Upper lobe of right lung (tissue), 1 donor: ENCODE measurements at regions not wholly inside any gene's neighbourhood (a gene's known extent, or its start where the extent isn't known, plus 50 kb on each side); places are given as distances from the start of the nearest gene placed in this dataset.
"Not testable (repeated sequence)": the region's sequence is repeated elsewhere in the genome, so short reads cannot be mapped to it uniquely, and the experiment has no call there.

Source experiments
- ATAC-seq: fragments of 200-7000 bp; cut with Tn5 transposase; one replicate; pipeline ENCODE4 v1.9.1; 2020; ENCODE audit warnings: mild to moderate bottlenecking, moderate library complexity
- DNase-seq: peaks from one replicate; pipeline ENCODE4 v3.0.0-alpha.2; 2020
- H3K27ac ChIP-seq: fragments of 200-600 bp; one replicate; pipeline ENCODE4 v1.8.0; 2022
- H3K27me3 ChIP-seq: fragments of 200-600 bp; one replicate; pipeline ENCODE4 v1.8.0; 2022; ENCODE audit warnings: mild to moderate bottlenecking
- H3K36me3 ChIP-seq: fragments of 200-600 bp; one replicate; pipeline ENCODE4 v1.8.0; 2022
- H3K4me1 ChIP-seq: fragments of 200-600 bp; one replicate; pipeline ENCODE4 v1.8.0; 2022
- H3K4me3 ChIP-seq: fragments of 200-600 bp; one replicate; pipeline ENCODE4 v1.8.0; 2022; ENCODE audit warnings: mild to moderate bottlenecking
- H3K9me3 ChIP-seq: fragments of 200-600 bp; one replicate; pipeline ENCODE4 v1.8.0; 2022
- CTCF ChIP-seq: fragments of 200-600 bp; IDR thresholded peaks from one replicate; pipeline ENCODE4 v1.8.0; 2022; ENCODE audit warnings: antibody characterized with exemption
- intact Hi-C: fragments of 100-400 bp; cut with DNase I; formaldehyde crosslinking; loops from one replicate; pipeline ENCODE4 v1.11.0; 2022
- donor health status: DM: no; HTN: yes; CAD: no; lungs with severe emphysema.

- peak overlapping the region; percentile 43 for H3K4me3 ChIP-seq
- H3K4me1 ChIP-seq, H3K27me3 ChIP-seq, H3K27ac ChIP-seq, intact Hi-C loops, H3K9me3 ChIP-seq, H3K36me3 ChIP-seq: not testable (repeated sequence)
- DNase-seq: peak; percentile 71
- ATAC-seq: peak; percentile 96
- peak; percentile 5 for TF ChIP-seq CTCF
Measured at GRCh38 chr1:149708192-149708853, 74.2 kb upstream of the FCGR1A start.

- H3K4me1 ChIP-seq, DNase-seq, H3K27me3 ChIP-seq, H3K9me3 ChIP-seq, H3K36me3 ChIP-seq, H3K4me3 ChIP-seq, intact Hi-C loops, H3K27ac ChIP-seq: not testable (repeated sequence)
- ATAC-seq: peak; percentile 85
Measured at GRCh38 chr1:149711651-149712050, 70.8 kb upstream of the FCGR1A start.

GRCh38 chr1:149712154-149712927 lies 70.2 kb upstream of the FCGR1A start:
- H3K27me3 ChIP-seq, DNase-seq, H3K4me1 ChIP-seq, H3K27ac ChIP-seq, H3K4me3 ChIP-seq, intact Hi-C loops, H3K36me3 ChIP-seq, H3K9me3 ChIP-seq: not testable (repeated sequence)
- peak; percentile 41 for ATAC-seq

- H3K36me3 ChIP-seq, H3K9me3 ChIP-seq, DNase-seq, H3K4me3 ChIP-seq, H3K27ac ChIP-seq, intact Hi-C loops, H3K4me1 ChIP-seq, H3K27me3 ChIP-seq: not testable (repeated sequence)
- peak; percentile 49 for ATAC-seq
Measured at GRCh38 chr1:149713513-149713912, 69.0 kb upstream of the FCGR1A start.

- intact Hi-C loops, H3K27ac ChIP-seq, H3K36me3 ChIP-seq, H3K9me3 ChIP-seq, DNase-seq, H3K4me1 ChIP-seq, H3K4me3 ChIP-seq, H3K27me3 ChIP-seq: not testable (repeated sequence)
- peak; percentile 41 for ATAC-seq
Measured at GRCh38 chr1:149713952-149714351, 68.5 kb upstream of the FCGR1A start.

GRCh38 chr1:149724618-149725302 lies 57.7 kb upstream of the FCGR1A start:
- intact Hi-C loops, H3K4me1 ChIP-seq, H3K27ac ChIP-seq, H3K4me3 ChIP-seq, H3K9me3 ChIP-seq, H3K27me3 ChIP-seq, H3K36me3 ChIP-seq, DNase-seq, ATAC-seq: not testable (repeated sequence)

- ATAC-seq, H3K9me3 ChIP-seq, H3K27ac ChIP-seq, H3K27me3 ChIP-seq, DNase-seq, H3K36me3 ChIP-seq, intact Hi-C loops, H3K4me1 ChIP-seq, H3K4me3 ChIP-seq: not testable (repeated sequence)
Measured at GRCh38 chr1:149726688-149727087, 55.8 kb upstream of the FCGR1A start.

- H3K36me3 ChIP-seq, DNase-seq, H3K27ac ChIP-seq, H3K4me3 ChIP-seq, H3K27me3 ChIP-seq, ATAC-seq, intact Hi-C loops, H3K9me3 ChIP-seq, H3K4me1 ChIP-seq: not testable (repeated sequence)
Measured at GRCh38 chr1:149728598-149728997, 53.9 kb upstream of the FCGR1A start.
